ENCODE measurements at regions not wholly inside any gene's neighbourhood (a gene's known extent, or its start where the extent isn't known, plus 50 kb on each side); places are given as distances from the start of the nearest gene placed in this dataset.

DNA sequence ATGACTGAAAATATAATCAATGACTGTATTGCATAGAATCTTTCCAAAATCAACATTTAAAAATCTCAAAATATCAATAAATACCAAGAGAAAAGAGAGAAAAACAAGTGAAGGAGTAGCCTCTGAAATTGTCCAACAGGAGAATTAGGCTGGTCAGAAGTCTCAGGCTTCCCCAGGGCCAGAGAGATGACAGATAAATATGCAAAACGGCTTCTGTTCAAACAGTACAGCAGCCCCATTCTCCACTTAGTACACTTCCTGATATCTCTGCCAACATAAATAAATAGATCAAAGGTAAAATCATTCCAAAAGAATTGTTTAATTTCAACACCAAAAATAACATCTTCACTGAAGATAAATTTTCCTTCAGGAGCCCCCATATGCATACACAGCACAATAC, 204.7 kb upstream of the GABRA2 start:
- no peak for DNase-seq

DNA sequence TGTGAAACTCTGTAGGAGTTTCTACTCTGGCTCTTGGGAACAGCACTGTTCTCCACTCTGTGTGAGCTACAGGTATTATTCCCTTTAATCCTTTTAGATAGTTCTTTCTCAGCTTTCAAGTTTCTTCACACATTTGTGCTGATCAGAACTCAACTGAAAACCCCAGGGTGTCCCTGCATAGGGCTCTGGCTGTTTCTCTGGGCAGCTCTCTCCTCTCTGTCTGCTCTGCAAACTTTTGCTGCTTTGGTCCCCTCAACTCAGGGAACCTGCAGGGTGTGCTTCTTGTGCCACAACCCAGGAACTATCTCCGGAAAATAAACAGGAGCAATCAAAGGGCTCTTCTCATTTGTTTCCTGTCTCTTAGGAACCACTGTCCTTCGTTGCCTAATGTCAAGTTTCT, 196.6 kb upstream of the GABRA2 start:
- DNase-seq, result no peak

DNA sequence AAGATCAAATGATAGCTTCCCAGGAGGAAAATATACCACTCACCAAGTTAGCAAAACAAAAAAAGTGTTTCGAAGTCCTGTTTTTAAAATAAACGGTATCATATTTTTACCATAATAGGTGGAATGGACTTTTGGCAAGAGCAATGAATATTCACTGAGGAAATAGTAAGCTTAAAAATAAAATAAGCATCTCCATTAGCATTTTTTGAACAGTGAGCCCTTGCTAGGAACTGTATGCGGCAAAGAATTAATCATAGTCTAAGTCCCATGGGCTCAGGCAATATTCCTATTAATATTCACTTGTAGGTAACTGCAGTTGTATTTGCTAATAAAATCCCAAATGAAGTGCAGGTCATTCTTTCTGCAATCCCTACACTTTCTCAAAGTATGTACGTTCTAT, 191.7 kb upstream of the GABRA2 start:
- DNase-seq, result no peak

DNA sequence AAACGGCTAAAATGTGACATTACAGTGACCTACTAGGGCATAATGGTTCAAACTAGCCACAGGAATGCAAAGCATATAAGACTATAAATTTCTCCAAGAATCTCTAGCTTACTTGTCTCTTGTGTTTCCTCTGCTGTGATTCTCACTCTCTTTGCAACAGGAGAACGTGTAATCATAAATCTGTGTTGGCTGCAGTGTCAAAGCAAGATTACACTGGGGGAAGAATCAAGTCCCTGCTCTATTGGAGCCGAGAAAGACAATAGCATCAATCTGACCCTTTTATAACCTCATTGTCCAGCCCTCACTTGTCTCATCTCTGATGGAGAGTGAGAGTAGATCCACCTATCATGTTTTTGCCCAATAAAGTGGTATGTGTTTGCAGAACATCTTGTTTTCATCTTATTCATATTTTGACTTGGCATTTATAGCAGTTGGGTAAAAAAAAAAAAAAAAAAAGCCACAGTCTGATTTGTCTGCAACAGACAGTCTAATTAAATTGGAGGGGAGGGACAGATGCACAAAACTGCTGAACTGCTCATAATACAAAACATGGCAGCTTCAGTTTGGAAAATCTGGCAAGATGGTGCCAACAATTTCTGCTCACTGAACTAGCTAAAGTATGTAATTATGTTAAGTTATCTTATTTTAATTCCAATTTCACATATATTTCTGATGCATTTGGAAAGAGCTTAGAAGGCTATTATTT, 165.0 kb upstream of the GABRA2 start:
- no peak for DNase-seq

DNA sequence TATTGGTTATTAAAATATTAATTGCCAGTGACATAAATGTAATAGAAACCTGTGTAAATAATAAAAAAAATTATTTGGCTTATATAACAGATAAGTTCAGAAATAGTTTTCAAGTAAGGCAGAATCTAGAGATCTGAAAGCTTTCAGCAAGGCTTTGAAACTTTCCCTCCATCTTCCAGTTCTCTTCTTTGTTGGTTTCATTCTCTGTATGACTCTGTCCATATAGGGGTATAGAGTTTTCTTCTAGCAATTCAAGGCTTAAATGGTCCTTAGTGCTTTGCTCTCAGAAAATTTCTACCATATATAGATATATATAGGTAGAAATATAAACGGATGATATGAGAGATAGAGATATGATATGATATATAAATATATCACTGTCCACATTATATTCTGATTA, 160.5 kb upstream of the GABRA2 start:
- DNase-seq, result no peak

DNA sequence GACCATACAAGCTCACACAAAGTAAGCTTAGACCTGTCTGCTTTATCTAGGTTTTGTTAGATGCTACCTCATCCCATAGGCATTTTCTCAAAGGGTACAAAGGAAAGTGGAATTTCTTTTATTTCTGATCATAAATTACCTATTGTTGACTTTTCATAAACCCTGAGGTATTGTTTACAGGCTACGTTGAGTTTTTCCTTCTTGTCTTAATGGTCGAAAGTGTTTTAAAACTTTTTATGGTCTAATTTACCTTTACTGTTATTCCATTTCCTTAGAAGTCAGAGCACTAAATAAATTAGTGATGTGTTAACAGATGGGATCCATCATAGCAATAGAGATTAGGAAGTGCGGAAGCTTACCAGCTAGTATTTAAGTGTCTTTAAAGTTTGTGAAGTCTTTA, 159.2 kb upstream of the GABRA2 start:
- DNase-seq, result no peak

DNA sequence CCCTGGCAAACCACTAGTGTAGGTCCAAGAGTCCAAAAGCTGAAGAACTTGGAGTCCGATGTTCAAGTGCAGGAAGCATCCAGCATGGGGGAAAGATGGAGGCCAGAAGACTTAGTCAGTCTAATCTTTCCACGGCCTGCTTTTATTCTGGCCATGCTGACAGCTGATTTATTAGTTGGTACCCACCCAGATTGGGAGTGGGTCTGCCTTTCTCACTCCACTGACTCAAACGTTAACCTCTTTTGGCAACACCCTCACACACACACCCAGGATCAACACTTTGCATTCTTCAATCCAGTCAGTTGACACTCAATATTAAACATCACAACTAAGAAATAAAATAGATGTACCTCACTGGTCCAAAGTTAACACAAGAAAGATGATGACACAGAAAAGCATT, 134.8 kb upstream of the GABRA2 start:
- no peak for DNase-seq

DNA sequence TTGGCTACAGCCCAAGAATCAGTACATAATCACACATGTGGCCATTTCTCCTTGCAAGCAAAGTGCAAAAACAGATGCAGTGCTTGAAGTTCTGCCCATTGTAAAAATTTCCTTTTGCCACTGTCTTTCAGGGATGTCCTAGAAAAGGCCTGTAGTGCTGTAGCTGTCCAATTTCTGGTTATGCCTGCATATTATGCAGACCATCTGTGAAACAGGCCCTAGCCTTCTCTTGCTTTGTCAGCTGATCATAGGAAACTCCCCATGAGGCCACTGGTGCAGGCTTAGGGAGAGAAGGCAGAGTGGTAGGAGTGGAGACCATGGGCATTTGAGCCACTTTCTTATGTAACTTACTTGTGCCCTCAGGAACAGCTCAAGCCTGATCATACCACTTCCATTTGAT, 130.4 kb upstream of the GABRA2 start:
- DNase-seq, result no peak

DNA sequence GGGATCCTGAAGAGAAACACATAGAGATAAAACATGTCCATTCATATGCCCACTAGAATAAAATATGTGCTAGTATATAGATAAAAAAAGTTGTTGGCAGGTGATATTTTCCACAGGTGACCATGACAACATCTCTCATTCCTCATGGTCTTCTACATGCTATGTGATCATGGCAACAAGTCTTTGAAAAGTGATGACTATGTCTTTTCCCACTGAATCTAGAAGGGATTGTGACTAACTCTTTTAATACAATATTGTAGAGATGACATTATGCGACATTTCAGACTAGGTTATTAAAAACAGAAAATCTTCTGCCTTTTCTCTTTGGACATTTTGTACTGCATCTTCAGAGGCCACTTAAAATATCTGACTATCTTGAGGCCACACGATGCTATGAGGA, 126.0 kb upstream of the GABRA2 start:
- no peak for DNase-seq

DNA sequence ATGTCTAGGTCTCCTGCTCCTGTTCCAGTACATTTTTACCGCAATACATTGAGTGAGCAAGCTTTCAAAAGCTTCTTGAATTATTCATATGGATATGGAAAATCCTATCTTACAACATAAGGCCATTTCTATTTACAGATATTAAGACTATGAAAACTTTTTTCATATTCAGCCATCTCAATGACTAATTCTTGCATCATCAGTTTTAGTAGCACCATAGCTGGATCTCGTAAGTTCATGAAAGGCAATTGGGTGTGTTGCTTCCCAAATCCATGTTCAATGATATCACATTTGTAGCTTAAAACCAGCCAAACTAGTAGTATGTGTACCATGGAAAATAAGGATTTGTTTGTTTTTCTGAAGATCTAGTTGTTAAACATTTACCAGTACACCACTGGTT, 118.3 kb upstream of the GABRA2 start:
- DNase-seq, result no peak

DNA sequence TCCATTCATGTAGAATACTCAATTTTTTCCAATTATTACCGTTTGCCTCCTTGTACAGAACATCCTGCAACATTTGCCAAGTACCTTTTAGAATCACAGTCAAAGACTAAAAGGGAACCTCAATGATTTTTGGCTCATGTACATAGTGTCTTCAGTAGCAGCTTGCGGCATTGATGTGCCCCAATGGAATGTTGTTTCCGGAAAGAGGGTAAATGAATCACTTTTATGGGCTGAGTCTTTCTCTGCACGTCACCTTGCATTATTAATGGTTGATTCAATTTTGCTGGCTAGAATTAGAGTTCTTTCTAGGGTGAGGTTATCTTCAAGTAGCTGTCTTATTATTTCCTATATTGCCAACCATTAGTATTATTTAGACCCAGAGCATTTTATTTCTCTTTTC, 116.9 kb upstream of the GABRA2 start:
- no peak for DNase-seq

DNA sequence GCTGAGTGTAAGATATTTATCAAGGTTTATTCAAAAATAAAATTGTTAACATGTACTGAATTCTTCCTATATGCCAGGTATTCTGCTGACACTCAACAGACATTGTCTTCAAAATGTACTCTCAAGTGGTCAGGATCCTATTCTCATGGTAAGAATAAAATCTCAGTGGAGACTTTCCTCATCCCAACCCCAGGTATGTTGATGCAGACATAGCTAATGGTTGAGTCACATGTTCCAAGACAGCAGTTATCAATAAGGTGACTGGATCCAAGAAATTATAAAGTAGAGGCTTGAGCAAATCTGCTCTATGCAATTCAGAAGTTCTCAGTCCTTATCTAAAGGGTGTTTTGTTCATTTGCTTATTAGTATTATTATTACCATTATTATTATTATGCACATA, 115.2 kb upstream of the GABRA2 start:
- DNase-seq, result no peak

DNA sequence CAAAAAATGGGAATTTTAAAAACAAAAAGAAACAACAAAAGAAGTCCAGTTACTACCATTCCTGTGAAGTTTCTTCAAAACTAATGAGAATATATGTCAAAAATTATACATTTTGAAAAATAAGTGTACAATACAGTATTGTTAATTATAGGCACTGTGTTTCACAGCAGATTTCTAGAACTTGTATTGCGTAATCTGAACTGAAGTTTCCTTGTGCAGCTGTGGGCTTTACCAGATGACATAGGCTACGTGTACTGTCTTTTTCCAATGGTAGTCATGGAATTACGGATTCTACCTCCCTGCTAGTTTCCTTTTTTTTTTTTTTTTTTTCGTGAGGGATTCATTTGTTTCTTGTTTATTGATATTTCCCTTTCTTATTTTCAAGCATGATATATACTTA, 113.8 kb upstream of the GABRA2 start:
- DNase-seq, result no peak

DNA sequence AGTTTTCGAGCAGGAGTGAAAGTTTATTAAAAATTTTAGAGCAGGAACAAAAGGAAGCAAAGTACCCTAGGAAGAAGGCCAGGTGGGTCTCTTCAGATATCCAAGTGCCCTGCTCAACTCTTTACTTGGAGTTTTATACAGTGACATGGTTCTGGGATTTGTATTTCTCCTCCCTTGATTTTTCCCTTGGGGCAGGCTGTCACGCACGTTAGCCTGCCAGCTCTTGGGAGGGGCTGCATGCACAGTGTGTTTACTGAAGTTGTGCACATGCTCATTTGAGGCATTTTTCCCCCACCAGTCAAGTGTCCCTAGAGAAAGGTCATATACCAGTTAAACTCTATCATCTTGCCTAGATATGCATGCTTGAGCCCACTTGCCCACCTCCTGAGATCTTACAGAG, 102.5 kb upstream of the GABRA2 start:
- no peak for DNase-seq

DNA sequence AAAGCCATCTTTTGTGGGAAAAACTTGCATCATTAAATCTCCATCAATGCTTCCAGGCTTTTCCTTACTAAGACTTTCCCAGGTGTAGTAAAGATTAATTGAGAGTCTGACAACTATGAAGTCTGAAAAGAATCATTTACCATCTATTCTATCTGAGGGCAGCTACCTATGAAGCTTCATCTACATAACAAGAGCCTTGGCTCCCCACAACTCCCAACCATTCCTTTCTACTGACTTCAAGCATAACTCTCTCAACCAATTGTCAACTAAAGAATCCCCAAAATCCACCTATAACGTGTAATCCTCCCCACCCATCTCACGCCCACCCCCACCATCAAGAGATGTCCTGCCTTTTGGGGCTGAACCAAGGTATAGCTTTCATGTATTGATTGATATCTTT, 101.5 kb upstream of the GABRA2 start:
- DNase-seq, result no peak

DNA sequence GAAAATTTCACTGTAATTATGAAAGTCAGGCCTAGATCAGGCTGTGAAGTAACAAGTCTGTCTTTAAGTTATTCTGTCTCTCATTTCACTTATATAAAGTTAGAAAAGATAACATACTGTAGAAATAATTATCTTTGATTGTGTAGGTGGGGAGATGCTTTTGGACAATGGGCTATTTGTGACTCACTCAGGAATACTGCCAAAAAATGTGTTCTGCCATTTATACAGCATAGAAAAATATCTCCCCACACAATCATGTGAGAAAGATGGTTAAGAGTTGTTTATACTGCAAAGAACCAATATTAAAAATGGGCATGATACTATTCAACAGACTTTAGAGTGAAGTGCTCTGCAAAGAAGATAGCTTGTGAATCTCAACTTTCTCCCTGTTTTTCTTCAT, 95.0 kb upstream of the GABRA2 start:
- DNase-seq, result no peak

DNA sequence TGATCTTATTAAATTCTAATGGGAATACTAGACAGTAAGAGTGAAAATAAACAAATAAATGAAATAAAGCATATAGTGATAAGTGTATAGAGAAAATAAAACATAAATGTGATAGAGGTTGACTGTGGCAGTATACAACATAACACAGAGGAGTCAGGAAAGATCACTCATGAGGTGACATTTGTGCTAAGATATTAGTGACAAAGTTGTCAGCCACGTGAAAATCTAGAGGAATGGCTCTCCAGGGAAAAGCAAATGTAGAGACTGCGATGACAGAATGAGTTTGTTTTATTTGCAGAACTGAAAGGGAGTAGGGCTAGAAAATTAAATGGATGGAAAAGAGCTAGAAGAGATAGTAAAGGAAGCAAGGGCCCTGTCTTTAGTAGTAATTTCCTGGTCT, 72.8 kb upstream of the GABRA2 start:
- DNase-seq, result no peak

DNA sequence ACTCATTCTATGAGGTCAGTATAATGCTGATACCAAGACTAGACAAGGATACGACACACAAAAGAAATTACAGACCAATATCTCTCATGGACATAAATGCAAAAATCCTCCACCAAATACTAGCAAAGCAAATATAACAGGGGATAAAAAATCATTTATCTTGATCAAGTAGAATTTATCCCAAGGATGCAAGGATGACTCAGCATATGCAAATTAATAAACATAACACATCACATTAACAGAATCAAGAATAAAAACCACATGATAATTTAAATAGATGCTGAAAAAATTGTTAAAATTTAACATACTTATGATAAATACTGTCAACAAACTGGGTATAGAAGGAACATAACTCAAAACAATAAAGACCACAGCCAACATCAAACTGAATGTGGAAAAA, 69.4 kb upstream of the GABRA2 start:
- no peak for DNase-seq

DNA sequence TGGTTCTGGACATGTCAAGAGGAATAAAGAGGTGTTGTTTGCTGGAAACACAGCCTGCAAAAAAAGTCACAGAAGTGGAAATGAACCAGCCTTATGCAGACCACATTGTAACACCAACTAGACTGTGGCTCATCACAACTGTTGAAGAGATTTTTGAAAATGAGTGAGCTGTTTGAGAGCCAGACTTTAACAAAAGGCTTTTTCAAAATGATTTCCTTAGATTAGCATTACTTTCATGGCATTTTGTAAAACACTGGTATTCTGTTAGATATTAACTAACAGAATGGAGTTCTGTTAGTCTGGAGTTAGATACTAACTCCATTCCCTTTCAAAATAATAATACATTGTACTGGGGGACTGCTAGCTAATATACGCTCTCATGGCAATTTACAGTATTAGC, 60.6 kb upstream of the GABRA2 start:
- DNase-seq, result peak in 1 of 58 donors; percentile 0

DNA sequence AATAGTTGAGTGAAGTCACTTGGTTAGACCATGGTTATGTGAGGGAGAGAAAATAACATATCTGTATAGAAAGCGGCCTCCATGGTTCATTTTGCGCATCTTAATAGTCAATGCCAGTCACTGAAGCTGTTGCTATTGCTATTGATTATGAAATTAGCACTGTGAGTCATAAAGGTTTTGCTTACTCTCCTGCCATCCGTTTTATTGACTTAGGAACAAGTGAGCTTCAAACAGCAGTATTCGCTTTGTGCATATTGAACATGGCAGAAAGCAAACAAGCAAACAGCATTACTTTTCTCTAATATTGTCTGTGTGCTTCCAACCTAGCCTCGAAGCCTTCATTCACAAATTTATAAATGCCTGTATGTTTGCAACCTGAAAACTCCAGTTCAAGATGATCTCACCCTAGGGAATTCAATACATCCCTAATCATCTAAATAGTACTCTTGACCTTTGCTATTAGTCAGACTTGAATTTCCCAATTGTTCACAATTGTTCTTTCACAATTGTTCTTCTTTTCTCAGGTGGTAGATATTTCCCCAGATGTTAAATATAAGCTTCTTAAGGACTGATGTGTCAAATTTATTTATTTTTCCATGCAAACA, 55.9 kb upstream of the GABRA2 start:
- DNase-seq, result no peak

DNA sequence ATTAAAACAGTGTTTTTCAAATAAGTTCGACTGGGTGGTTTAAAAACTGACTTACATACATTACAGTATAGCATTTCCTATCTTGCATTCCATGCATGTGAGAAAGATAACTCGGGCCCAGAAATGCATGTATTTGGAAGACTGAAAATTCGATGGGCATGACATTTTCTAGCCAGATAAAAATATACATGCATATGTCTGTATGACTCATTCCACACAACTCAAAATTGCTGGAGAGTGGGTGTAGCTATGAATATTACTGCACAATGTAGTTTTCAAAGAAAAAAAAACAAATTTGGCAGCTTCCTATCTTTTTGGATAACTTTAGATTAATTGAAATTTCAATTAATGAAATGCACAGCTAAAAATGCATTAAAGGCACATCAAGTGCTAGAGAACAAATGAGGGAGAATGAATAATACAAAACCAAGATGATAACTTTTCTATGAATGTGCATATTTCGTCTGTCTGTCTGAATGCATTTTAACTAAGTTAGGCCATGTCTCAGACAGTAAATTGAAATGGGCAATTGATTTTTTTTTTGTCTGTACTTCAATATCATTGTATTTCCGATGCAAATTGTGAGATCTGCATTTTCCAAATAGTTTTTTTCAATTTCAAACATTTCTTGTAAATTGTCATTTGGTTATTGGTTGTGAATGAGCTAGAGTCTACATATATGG, 54.5 kb upstream of the GABRA2 start:
- peak in 3 of 58 donors; percentile 1 to 21 (median 19) for DNase-seq

DNA sequence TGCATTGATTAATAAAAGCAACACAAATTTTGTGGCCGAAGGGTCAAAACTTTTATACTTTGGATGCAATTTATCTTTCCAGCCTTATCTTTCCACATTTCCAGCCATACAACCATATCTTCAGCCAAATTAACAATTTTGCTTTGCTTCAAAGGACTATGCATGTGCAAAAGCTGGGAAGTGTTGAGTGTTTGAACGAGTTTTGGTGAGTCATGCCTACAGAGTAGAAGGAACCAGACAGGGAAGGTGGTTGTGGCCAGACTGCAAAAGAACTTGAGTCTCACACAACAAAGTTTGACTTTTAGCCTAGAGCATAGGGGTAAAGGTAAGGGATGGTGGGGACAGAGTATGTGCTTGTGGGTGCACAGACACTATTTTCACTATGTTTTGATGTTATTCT, 53.0 kb upstream of the GABRA2 start:
- peak in 2 of 58 donors; percentile 0 to 1 for DNase-seq
